Liver (tissue), 3 donors: ENCODE measurements at regions not wholly inside any gene's neighbourhood (a gene's known extent, or its start where the extent isn't known, plus 50 kb on each side); places are given as distances from the start of the nearest gene placed in this dataset.

Experiments
- CTCF ChIP-seq: fragments of 150-350 bp; IDR thresholded peaks from 2 replicates; pipeline ENCODE4 v1.5.1; 2017; ENCODE audit warnings: improper control_type of control experiment, low read depth, low read length; ENCODE audit not compliant: missing input control
- JUND ChIP-seq, 2 donors: IDR thresholded peaks; 2 replicates each; pipeline ENCODE4 v1.6.1; 2016; ENCODE audit warnings: antibody characterized with exemption in 2 of 2
- MAX ChIP-seq: IDR thresholded peaks from 2 replicates; pipeline ENCODE4 v1.6.1; 2016; ENCODE audit warnings: antibody characterized with exemption
- REST ChIP-seq: IDR thresholded peaks from 2 replicates; pipeline ENCODE4 v1.6.1; 2016; ENCODE audit warnings: antibody characterized with exemption, mild to moderate bottlenecking
- ZBTB33 ChIP-seq: IDR thresholded peaks from 2 replicates; pipeline ENCODE4 v1.6.1; 2016; ENCODE audit warnings: antibody characterized with exemption
- donor health status: healthy.
- donor health status: healthy.

GRCh38 chr2:120590841-120591240, 144.8 kb upstream of the GLI2 start:
- TF ChIP-seq CTCF (no peak), REST (no peak), MAX (no peak), JUND (IDR thresholded peaks at IDR 0.05) (no peak), ZBTB33 (no peak)
